Tibial artery (tissue), 4 donors: ENCODE measurements at regions not wholly inside any gene's neighbourhood (a gene's known extent, or its start where the extent isn't known, plus 50 kb on each side); places are given as distances from the start of the nearest gene placed in this dataset.
"Not testable (repeated sequence)": the region's sequence is repeated elsewhere in the genome, so short reads cannot be mapped to it uniquely, and the experiment has no call there.

ENCODE experiments used
- DNase-seq, 2 donors: peaks; one replicate each; pipeline ENCODE4 v3.0.0-alpha.2; 2019
- H3K27ac ChIP-seq, 2 donors: fragments of 200-600 bp; sonication (generic) in 1 of 2; 1 replicate in 1 of 2; 2 replicates in 1 of 2; pipeline ENCODE4 v1.5.1; 2018 to 2019; ENCODE audit warnings: mild to moderate bottlenecking in 1 of 2
- H3K27me3 ChIP-seq, 2 donors: fragments of 200-600 bp; sonication (generic) in 1 of 2; one replicate each; pipeline versions ENCODE4 v1.5.1 to v1.6.0; 2016 to 2019
- H3K36me3 ChIP-seq, 3 donors: fragments of 200-600 bp; sonication (generic) in 2 of 3; one replicate each; pipeline ENCODE4 v1.5.1; 2016 to 2019; ENCODE audit warnings: mild to moderate bottlenecking in 2 of 3
- H3K4me1 ChIP-seq, 4 donors: fragments of 200-600 bp; sonication (generic) in 2 of 4; 1 replicate in 3 of 4; 2 replicates in 1 of 4; pipeline ENCODE4 v1.5.1; 2016 to 2019
- H3K4me3 ChIP-seq, 2 donors: fragments of 200-600 bp; sonication (generic) in 1 of 2; 1 replicate in 1 of 2; 2 replicates in 1 of 2; pipeline ENCODE4 v1.5.1; 2018 to 2019; ENCODE audit warnings: mild to moderate bottlenecking in 2 of 2
- H3K9me3 ChIP-seq, 3 donors: fragments of 200-600 bp; sonication (generic) in 1 of 3; one replicate each; pipeline ENCODE4 v1.5.1; 2016 to 2019
- intact Hi-C: fragments of 100-400 bp; cut with DNase I; formaldehyde crosslinking; loops from one replicate; pipeline ENCODE4 v1.15.0; 2023; ENCODE audit warnings: low total_unique reads
- TF ChIP-seq, protein P1 (sequence below), 2 experiments: fragments of 200-600 bp in 1 of 2; fragments of 450-650 bp in 1 of 2; IDR thresholded peaks; one replicate each; pipeline ENCODE4 v1.5.1; 2017 to 2019; ENCODE audit warnings: antibody characterized with exemption in 2 of 2, mild to moderate bottlenecking in 1 of 2, moderate library complexity in 1 of 2

DNA sequence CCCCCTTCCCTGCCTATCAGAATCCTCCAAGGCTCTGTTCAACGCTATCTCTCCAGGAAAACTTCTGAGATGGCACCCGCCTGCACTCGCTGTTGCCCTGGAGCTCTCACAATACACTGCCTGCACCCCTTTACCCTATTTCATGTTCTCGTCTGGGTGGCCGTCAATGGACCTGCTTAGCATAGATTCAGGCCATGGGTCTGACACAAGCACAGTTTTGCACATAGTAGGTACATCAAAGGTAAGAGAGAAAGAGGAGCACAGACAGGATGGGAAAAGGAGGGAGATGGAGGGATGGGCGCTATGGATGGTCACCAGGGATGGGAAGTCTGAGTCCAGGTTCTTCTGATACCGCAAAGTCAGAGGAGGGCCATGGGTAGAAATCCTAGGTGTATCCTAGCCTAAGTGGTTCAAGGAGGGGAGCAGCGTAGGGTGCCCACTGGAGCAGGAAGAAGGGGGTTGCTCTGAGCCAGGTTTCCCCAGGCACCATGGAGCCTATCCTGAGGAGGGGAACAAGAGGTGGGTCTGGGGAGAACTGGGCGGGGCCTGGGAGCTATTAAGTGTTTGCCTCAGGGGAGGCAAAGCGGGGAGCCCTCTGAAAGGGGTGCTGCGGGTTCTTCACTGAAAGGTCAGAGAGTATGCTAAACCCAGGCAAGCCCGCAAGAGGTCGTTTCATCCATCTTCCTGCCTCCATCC, 89.3 kb downstream of the MRPL14 start:
- peaks cover 0 to 34% (median 7%) of the 10 kb centered on the region in 4 donors for H3K4me1 ChIP-seq
- intact Hi-C loops, result no loop called here
- no peak overlapping the region for H3K27ac ChIP-seq
- H3K36me3 ChIP-seq, result no peaks in the 10 kb centered on the region
- TF ChIP-seq, protein P1, sequence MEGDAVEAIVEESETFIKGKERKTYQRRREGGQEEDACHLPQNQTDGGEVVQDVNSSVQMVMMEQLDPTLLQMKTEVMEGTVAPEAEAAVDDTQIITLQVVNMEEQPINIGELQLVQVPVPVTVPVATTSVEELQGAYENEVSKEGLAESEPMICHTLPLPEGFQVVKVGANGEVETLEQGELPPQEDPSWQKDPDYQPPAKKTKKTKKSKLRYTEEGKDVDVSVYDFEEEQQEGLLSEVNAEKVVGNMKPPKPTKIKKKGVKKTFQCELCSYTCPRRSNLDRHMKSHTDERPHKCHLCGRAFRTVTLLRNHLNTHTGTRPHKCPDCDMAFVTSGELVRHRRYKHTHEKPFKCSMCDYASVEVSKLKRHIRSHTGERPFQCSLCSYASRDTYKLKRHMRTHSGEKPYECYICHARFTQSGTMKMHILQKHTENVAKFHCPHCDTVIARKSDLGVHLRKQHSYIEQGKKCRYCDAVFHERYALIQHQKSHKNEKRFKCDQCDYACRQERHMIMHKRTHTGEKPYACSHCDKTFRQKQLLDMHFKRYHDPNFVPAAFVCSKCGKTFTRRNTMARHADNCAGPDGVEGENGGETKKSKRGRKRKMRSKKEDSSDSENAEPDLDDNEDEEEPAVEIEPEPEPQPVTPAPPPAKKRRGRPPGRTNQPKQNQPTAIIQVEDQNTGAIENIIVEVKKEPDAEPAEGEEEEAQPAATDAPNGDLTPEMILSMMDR (IDR thresholded peaks at IDR 0.05), result no peak
- no peak overlapping the region for H3K4me3 ChIP-seq
- peak; percentile 15 to 59 for DNase-seq
- H3K9me3 ChIP-seq, result no peaks in the 10 kb centered on the region
- no peaks in the 10 kb centered on the region for H3K27me3 ChIP-seq

DNA sequence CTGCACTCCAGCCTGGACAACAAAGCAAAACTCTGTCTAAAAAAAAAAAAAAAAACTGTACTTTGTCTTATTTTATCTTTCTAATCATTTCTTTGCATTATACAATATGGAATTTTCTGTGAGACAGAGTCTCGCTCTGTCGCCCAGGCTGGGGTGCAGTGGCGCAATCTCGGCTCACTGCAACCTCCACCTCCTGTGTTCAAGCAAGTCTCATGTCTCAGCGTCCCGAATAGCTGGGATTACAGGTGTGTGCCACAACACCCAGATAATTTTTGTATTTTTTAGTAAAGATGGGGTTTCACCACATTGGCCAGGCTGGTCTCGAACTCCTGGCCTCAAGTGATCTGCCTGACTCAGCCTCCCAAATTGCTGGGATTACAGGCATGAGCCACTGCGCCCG, 90.0 kb downstream of the MRPL14 start:
- not testable (repeated sequence) for H3K27ac ChIP-seq, H3K4me3 ChIP-seq

DNA sequence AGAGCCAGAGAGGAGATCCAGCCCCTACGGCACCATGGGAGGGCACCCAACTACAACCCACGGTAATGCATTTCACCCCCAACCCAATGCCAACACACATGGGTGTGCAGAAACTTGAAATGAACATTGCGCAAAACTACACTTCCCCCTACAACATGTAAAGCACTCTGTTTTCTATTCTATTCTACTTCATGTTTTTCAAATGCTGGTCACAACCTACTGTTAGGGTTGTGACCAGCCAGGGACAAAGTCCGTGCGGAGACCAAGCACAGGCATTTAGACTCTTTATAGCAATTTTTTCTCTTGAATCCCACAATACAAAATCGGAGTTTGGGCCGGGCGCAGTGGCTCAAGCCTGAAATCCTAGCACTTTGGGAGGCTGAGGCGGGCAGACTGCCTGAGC, 90.6 kb downstream of the MRPL14 start:
- no peaks in the 10 kb centered on the region for H3K36me3 ChIP-seq
- intact Hi-C loops, result no loop called here
- no peak overlapping the region for H3K27ac ChIP-seq
- DNase-seq, result peak in 1 of 2 donors; percentile 3
- H3K27me3 ChIP-seq, result no peaks in the 10 kb centered on the region
- no peaks in the 10 kb centered on the region for H3K9me3 ChIP-seq
- no peak overlapping the region for H3K4me3 ChIP-seq
- TF ChIP-seq, protein P1 (IDR thresholded peaks at IDR 0.05), result no peak
- H3K4me1 ChIP-seq, result peaks cover 0 to 21% (median 3%) of the 10 kb centered on the region in 4 donors

More for the DNA sequence above, 90.0 kb downstream of the MRPL14 start:
- H3K36me3 ChIP-seq, H3K27me3 ChIP-seq, intact Hi-C loops, H3K9me3 ChIP-seq: not testable (repeated sequence)
- peak in 1 of 2 donors; percentile 3 for DNase-seq
- H3K4me1 ChIP-seq, result peaks cover 0 to 27% (median 3%) of the 10 kb centered on the region in 4 donors

DNA sequence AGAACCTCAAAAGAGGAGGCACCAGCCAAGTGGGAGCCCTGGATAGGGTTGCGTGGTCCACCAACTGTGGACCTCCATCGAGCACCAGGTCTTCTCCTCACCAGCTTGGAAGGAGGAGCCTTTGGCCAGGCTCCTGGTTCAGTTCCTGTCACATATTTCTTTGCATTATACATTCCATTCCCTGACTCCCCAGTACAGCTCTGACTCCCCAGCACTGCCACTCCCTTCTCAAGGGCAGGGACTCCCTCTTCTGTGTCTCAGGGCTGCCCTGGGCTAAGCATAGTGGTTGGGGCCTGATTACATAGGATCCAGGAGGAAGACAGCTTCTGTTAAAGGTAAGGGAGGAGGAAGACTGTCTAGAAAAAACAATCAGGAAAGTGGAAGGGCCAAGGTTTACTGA, 91.1 kb downstream of the MRPL14 start:
- Histone ChIP-seq H3K36me3 (no peaks in the 10 kb centered on the region), H3K27ac (no peak overlapping the region), H3K27me3 (no peaks in the 10 kb centered on the region), H3K4me1 (peaks cover 0 to 17% (median under 1%) of the 10 kb centered on the region in 4 donors), H3K9me3 (no peaks in the 10 kb centered on the region), H3K4me3 (no peak overlapping the region)
- intact Hi-C loops, result no loop called here
- TF ChIP-seq, protein P1 (IDR thresholded peaks at IDR 0.05), result no peak
- peak in 1 of 2 donors; percentile 41 for DNase-seq

DNA sequence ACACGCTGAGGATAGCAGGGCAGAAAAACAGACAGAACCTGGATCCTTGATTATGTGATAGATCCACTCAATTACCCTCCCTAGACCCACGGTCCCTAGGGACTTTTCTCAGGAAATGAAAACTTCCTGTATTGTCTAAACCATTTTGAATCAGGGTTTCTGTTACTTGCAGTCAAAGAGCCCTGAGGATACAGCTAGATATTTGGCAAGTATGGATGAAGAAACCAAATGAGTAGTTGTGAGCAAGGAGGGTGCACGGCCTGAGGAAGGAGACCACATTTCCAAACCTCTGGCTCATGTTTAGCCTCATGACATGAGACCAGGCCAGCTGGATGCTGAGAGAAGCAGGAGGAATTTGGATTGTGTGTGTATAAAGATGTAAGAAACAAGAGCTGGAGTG, 91.6 kb downstream of the MRPL14 start:
- DNase-seq, result peak; percentile 52 to 55
- intact Hi-C loops, result no loop called here

DNA sequence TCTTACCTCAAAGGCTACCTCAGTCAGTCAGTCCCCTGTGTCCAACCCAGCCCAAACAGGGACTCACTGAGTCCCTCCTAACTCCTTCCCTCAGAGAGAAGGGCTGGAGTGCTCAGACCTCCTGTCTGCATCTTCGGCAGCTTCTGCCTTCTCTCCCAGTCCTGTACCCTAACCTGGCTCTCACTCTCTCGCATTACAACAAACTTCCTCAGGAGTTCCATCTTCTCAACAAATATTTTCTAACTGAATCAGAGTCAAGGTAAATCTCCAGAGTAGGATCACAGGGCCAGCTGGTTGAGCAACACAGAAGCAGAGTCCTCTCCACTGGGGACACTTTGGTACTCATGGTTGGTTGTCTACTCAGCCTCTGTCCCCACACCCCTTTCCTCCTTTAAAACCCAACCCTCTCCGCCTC, 92.3 kb downstream of the MRPL14 start:
- Histone ChIP-seq H3K27me3 (no peaks in the 10 kb centered on the region), H3K9me3 (no peaks in the 10 kb centered on the region), H3K4me1 (peaks cover 0 to 15% (median 0%) of the 10 kb centered on the region in 4 donors), H3K4me3 (no peak overlapping the region), H3K27ac (no peak overlapping the region), H3K36me3 (no peaks in the 10 kb centered on the region)
- TF ChIP-seq, protein P1 (IDR thresholded peaks at IDR 0.05), result no peak
- no peak for DNase-seq
- intact Hi-C loops, result no loop called here

More for the DNA sequence above, 91.6 kb downstream of the MRPL14 start:
- Histone ChIP-seq H3K9me3 (no peaks in the 10 kb centered on the region), H3K36me3 (no peaks in the 10 kb centered on the region), H3K27ac (no peak overlapping the region), H3K4me1 (peaks cover 0 to 15% (median 0%) of the 10 kb centered on the region in 4 donors), H3K4me3 (no peak overlapping the region), H3K27me3 (no peaks in the 10 kb centered on the region)
- TF ChIP-seq, protein P1 (IDR thresholded peaks at IDR 0.05), result no peak
